T-helper 17 cell (primary cell): ENCODE measurements at regions not wholly inside any gene's neighbourhood (a gene's known extent, or its start where the extent isn't known, plus 50 kb on each side); places are given as distances from the start of the nearest gene placed in this dataset.

Source experiments
- ATAC-seq: fragments of 150-1000 bp; cut with Tn5 transposase; 2 replicates; pipeline ENCODE4 v1.10.0; 2021; ENCODE audit warnings: mild to moderate bottlenecking, moderate library complexity
- DNase-seq, 3 donors: peaks; one replicate each; pipeline versions ENCODE4 v3.0.0 to v3.0.0-alpha.2; 2020 to 2021
- H3K9me3 ChIP-seq: one replicate; pipeline ENCODE4 v1.7.0; 2013; ENCODE audit warnings: low read length, mild to moderate bottlenecking; ENCODE audit not compliant: control insufficient read depth, poor library complexity, severe bottlenecking
- H3K27ac Mint-ChIP-seq: one replicate; pipeline ENCODE4 v1.8.0; 2022; ENCODE audit warnings: mild to moderate bottlenecking, moderate library complexity, mixed read lengths
- H3K27me3 Mint-ChIP-seq: one replicate; pipeline ENCODE4 v1.8.0; 2022; ENCODE audit warnings: mixed read lengths
- H3K36me3 Mint-ChIP-seq: one replicate; pipeline ENCODE4 v1.8.0; 2022; ENCODE audit warnings: low read depth, mixed read lengths
- H3K4me1 Mint-ChIP-seq: one replicate; pipeline ENCODE4 v1.8.0; 2022; ENCODE audit warnings: mild to moderate bottlenecking, mixed read lengths
- H3K4me3 Mint-ChIP-seq: one replicate; pipeline ENCODE4 v1.8.0; 2022; ENCODE audit warnings: mild to moderate bottlenecking, moderate library complexity, mixed read lengths

DNA sequence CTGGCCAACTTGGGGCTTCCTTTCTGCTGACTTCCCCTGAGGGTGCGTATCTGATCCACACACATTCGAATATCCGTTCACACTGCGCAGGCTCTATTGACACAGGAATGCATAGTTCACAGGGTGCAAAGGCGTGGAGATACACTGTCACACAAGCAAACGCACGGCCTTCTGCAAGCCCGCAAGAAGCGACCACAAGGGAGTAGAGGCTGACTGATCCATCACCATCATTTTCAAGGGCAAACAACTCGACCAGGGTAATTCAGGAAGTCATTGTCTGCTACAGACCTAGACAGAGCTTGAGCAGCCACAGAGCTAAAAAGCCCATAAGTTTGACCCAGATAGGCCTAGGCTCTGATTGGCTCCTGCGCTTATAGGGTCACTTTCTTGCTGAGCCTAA is 392.3 kb downstream of the MN1 start:
- DNase-seq (no peak), ATAC-seq (no peak)
- Mint-ChIP-seq H3K4me3 (no peak overlapping the region), H3K36me3 (no peaks in the 10 kb centered on the region), H3K27ac (no peak overlapping the region), H3K27me3 (no peaks in the 10 kb centered on the region), H3K4me1 (no peaks in the 10 kb centered on the region)
- H3K9me3 ChIP-seq, result no peaks in the 10 kb centered on the region

DNA sequence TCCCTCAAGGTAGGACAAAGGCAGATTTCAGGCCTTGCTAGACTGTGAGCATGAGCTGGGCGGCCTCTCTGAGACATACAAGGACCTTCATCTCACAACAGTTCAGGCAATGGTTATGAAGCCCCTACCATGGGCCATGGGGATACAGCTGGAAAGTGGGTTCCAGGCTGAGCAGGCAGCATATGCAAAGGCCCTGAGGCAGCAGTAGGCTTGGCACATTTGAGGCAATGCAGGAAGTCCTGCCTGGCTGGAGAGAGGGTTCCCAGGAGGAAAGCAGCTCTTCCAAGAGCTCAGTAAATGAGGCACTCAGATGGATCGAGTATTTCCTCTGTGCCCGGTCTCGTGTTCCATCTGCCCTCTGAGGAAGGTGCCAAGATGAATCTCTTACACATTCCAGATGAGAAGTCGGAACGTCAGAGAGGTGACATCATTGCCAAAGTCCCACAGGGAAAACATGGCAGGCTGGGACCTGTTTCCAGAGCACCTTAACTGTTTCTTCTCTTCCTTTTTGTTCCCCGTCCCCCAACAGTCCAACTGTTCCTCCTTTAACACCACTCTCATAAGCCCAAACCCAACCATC is 388.6 kb downstream of the MN1 start:
- Mint-ChIP-seq H3K27ac (no peak overlapping the region), H3K4me1 (no peaks in the 10 kb centered on the region), H3K36me3 (peaks cover 4% of the 10 kb centered on the region), H3K4me3 (no peak overlapping the region), H3K27me3 (peaks cover 6% of the 10 kb centered on the region)
- ATAC-seq (no peak), DNase-seq (no peak)
- H3K9me3 ChIP-seq, result no peaks in the 10 kb centered on the region

DNA sequence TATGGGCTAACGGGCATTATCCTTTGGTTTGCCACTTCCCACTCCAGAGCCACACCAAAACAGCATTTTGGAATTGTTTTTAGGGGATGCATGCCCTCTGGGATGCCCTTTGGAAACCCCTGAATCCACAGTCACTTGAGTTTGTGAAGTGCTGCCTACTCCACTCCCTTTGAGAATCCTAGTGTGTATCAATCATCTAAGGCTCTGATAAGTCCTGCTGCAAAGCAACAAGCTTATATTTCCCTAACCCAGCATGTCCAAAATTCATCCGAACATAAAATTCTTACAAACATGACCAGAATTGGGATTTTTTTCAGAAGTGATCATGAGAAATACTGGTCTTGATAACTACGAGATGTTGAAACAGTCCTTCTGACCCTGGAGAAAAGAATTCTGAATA is 387.9 kb downstream of the MN1 start:
- H3K4me3 Mint-ChIP-seq, result no peak overlapping the region
- no peak overlapping the region for H3K27ac Mint-ChIP-seq
- no peaks in the 10 kb centered on the region for H3K4me1 Mint-ChIP-seq
- peaks cover 6% of the 10 kb centered on the region for H3K27me3 Mint-ChIP-seq
- H3K9me3 ChIP-seq, result no peaks in the 10 kb centered on the region
- ATAC-seq, result no peak
- H3K36me3 Mint-ChIP-seq, result peaks cover 4% of the 10 kb centered on the region
- DNase-seq, result no peak

DNA sequence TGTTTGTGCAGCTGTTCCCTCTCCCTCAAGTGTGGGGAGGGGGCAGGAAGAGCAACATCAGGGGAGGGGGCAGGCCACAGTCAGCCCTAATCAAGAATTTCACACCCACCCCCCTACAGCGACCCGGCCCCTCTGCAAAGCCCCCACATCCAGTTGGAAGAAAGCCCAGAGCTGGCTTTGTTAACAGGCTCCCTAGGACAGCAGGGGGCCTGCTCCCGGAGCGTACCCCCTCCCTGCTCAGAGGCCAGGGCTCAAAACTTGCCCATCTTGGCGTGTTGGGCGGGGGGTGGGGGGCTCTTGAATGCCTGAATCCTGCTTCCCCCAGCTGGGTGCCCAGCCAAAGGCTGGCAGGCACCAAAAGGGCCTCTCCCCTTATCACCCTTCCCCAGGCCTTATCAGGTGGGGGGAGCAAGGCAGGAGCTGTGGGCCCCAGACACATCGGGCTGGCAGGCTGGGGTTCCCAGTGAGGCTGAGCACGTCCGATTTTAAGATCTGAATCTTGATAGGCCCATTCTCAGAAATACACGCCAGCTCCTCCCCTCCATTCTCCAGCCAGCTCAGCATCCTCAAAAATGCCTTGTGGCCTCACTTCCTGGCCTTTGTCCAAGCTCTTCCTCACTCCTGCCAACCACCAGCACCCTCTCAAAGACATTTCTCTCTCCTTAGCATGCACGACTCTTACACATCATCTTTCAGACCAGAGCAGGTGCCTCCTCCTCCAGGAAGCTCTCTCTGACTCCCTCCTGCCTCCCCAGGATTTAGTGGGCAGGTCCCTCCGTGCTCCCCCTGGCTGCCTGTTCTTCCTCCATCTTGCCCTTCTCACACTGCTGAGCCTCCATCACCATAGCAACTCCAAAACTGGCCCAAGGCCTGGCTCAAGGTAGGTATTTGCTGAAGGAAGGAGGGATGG is 384.8 kb downstream of the MN1 start:
- Mint-ChIP-seq H3K4me1 (no peaks in the 10 kb centered on the region), H3K4me3 (no peak overlapping the region), H3K27ac (no peak overlapping the region), H3K27me3 (peaks cover 13% of the 10 kb centered on the region), H3K36me3 (peaks cover 4% of the 10 kb centered on the region)
- no peaks in the 10 kb centered on the region for H3K9me3 ChIP-seq
- ATAC-seq (no peak), DNase-seq (no peak)

DNA sequence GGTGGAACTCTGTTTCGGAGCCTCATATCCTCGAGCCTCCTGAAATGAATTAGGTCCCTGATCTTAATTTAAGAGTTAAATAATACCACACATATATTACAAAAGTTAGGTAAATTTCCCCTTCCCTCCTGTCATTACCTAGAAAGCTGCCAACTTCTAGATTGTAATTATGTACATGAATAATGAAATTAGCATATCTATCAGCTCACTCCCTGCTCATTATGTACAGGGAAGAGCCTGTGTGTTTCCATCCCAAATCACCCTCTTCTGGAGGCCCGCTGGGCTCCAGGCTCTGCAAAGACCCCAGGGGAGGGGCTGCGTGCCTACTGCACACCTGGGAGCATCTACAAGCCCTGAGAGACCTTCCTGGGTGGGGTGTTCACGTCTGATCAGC is 384.1 kb downstream of the MN1 start:
- no peaks in the 10 kb centered on the region for H3K4me1 Mint-ChIP-seq
- peaks cover 13% of the 10 kb centered on the region for H3K27me3 Mint-ChIP-seq
- no peak overlapping the region for H3K4me3 Mint-ChIP-seq
- H3K36me3 Mint-ChIP-seq, result peaks cover 4% of the 10 kb centered on the region
- DNase-seq, result no peak
- no peaks in the 10 kb centered on the region for H3K9me3 ChIP-seq
- ATAC-seq, result no peak
- H3K27ac Mint-ChIP-seq, result no peak overlapping the region

DNA sequence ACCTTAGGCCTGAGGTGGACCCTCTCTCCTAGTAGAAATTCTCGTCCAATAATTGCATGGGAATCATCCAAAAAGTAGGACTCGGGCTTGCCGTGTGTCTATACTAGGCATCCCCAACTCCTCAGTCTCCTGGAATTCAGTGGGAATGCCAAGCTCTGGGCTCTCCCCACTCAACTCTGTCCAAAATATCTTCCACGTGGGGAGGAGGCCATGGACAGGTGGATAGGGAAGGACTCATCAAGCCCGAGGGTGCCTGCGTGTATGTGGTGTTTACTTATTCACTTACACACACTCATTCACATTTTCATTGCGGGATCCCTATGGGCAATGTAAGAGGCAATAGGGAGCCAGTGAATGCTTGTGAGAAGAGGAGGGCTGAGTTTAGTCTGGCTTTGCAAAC is 383.3 kb downstream of the MN1 start:
- H3K27ac Mint-ChIP-seq, result no peak overlapping the region

DNA sequence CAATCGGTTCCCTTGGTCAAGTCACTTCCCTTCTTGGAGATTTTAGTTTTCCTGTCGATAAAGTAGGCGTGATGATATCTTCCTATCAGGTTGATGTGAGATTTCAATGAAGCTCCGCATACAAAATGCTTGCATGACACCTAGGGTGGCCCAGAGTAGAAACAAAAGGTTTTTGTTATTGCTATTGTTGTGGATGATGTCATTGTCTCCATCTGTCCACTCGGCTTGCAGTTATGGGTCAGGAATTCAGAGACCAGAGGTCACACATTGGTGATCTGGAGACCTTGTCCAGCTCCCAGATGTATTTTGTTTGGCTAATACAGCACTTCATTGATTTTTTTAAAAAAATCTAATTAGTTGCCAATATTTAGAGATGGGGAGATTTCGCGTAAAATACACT is 382.1 kb downstream of the MN1 start:
- Mint-ChIP-seq H3K36me3 (peaks cover 4% of the 10 kb centered on the region), H3K27me3 (peaks cover 13% of the 10 kb centered on the region), H3K4me1 (no peaks in the 10 kb centered on the region), H3K27ac (no peak overlapping the region), H3K4me3 (no peak overlapping the region)
- ATAC-seq (no peak), DNase-seq (no peak)
- no peaks in the 10 kb centered on the region for H3K9me3 ChIP-seq

More for the DNA sequence above, 383.3 kb downstream of the MN1 start:
- Mint-ChIP-seq H3K4me3 (no peak overlapping the region), H3K4me1 (no peaks in the 10 kb centered on the region), H3K36me3 (peaks cover 4% of the 10 kb centered on the region), H3K27me3 (peaks cover 13% of the 10 kb centered on the region)
- H3K9me3 ChIP-seq, result no peaks in the 10 kb centered on the region
- ATAC-seq, result no peak
- no peak for DNase-seq

DNA sequence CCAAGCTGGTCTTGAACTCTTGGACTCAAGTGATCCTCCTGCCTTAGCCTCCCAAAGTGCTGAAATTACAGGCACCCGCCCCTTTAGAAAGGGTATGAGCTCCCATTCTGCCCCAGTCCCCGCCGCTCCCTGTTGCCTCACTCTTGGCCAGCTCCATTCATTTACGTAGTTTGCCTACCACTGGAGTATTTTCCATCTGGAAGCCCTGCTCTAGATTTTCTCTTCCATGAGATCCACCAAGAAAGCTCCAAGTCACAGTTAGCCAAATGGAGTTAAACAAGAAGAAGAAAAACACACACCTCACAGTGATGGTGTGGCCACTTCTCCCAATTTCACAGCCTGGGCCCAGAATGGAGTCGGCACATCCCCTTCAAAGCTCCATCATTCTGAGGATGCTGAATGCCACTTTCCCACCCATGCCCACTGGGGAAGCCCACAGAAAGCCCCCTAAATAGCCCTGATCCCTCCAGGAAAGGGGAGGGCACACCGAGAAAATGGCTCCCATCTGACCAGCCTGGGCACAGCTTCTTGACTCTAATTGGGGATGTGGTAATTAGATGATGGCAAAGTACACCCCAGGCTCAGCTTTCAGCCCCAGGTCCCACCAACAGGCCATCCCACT is 381.2 kb downstream of the MN1 start:
- no peak for ATAC-seq
- no peak for DNase-seq
- no peaks in the 10 kb centered on the region for H3K9me3 ChIP-seq
- Mint-ChIP-seq H3K36me3 (peaks cover 4% of the 10 kb centered on the region), H3K4me1 (no peaks in the 10 kb centered on the region), H3K4me3 (no peak overlapping the region), H3K27me3 (peaks cover 13% of the 10 kb centered on the region), H3K27ac (no peak overlapping the region)

DNA sequence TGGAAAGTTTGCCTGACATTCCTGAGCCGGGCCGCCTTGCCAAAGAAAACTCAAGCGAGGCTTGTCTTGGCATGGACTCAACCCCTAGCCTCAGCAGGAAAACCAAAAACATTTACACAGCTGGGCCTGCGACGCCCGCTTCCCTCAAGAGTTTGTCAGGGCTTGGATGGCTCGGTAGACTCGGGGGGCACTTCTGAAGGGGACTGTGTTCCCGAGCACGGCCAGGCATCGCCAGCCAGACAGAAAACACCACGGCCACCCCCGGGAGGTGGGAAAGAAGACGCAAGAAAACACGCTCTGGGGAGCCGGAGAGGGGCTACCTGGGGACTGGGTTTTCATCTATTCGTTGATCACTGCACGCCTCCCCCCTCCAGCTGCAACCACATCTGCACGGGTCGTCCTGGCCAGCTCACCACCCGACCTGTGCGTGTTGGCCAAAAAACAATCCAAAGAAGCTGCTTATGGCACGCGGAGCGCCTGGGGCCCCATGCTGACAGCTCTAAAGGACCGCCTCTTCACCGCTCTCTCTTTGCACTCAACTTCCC is 380.7 kb downstream of the MN1 start:
- H3K27ac Mint-ChIP-seq, result no peak overlapping the region
- no peaks in the 10 kb centered on the region for H3K9me3 ChIP-seq
- ATAC-seq (no peak), DNase-seq (no peak)
- peaks cover 12% of the 10 kb centered on the region for H3K27me3 Mint-ChIP-seq
- peaks cover 4% of the 10 kb centered on the region for H3K36me3 Mint-ChIP-seq
- H3K4me1 Mint-ChIP-seq, result no peaks in the 10 kb centered on the region
- H3K4me3 Mint-ChIP-seq, result no peak overlapping the region

DNA sequence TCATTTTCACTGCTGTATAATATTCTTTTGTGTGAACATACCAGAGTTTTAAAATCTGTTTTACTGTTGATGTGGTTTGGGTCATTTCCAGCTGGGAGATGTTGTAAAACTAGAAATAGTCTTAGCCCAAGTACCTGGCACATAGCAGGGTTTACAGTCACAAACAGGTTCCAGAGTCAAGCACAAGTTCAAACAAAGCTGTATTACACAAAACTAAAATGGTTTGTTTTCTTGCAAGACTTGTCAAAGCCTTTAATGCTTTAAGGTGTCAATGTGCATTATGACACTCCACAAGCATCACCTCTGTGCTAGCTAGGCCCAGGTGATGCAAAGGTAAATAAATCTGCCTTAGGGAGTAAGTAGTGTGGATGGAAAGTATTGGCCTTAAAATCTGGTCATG is 379.1 kb downstream of the MN1 start:
- Mint-ChIP-seq H3K27me3 (peaks cover 8% of the 10 kb centered on the region), H3K4me3 (no peak overlapping the region), H3K4me1 (no peaks in the 10 kb centered on the region), H3K36me3 (no peaks in the 10 kb centered on the region), H3K27ac (no peak overlapping the region)
- ATAC-seq, result no peak
- no peaks in the 10 kb centered on the region for H3K9me3 ChIP-seq
- DNase-seq, result no peak

DNA sequence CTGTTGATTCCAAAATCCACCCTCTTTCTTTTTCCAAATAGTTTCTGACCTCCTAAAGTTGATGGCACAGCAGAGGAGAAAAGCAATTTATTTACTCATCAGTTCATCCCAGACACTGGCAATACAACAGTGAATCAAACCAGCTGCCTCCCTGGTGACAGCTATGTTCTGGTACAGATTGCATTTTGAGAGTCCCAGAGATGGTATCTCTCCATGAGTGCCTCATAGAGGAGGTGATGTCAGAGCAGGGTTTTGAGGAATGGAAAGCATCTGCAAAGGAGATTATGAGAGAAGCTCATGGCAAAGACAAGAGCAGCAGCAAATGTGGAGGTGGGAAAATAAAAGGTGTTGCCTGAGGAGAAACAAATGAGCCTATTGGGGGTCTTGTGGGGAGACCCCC is 377.2 kb downstream of the MN1 start:
- H3K27me3 Mint-ChIP-seq, result peaks cover 8% of the 10 kb centered on the region
- no peak overlapping the region for H3K27ac Mint-ChIP-seq
- H3K36me3 Mint-ChIP-seq, result no peaks in the 10 kb centered on the region
- ATAC-seq (no peak), DNase-seq (no peak)
- no peaks in the 10 kb centered on the region for H3K4me1 Mint-ChIP-seq
- H3K9me3 ChIP-seq, result no peaks in the 10 kb centered on the region
- no peak overlapping the region for H3K4me3 Mint-ChIP-seq

DNA sequence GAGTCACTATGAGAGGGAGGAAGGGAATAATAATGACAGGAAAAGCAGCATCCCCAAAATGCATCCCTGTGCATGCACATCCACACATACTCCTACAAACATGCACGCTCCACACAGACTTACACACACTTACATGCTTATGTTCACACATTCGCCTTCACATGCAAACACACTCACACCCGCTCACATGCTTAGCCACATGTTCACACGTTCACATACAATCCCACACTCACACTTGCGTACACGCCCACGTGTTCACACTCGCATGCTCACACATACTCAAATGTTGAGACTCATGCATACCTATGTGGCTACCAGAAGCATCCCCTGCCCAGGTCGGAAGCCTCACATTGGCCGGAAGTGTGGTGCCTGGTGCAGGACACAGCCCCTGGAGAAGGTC is 372.1 kb downstream of the MN1 start:
- no peak for ATAC-seq
- H3K9me3 ChIP-seq, result no peaks in the 10 kb centered on the region
- Mint-ChIP-seq H3K27me3 (no peaks in the 10 kb centered on the region), H3K4me3 (no peak overlapping the region), H3K4me1 (no peaks in the 10 kb centered on the region), H3K27ac (no peak overlapping the region), H3K36me3 (no peaks in the 10 kb centered on the region)
- DNase-seq, result no peak

DNA sequence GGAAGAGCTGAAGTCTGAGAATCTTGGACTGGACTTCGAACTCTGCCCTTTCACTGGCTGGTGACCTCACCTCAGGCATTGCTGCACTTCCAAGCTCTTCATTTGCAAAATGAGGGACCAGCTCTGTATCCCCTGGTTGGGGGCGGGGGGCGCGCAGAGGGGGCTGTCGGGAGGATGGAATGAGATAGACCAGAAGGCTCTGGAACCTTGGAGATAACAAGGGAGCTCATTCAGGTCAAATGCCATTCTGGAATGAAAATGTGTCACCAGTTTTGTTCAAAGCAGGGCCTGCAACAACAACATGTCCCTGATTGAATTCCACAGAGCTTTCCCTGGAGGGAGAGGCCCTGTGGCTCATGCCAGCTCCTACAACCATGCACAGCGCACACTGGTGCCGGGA is 370.5 kb downstream of the MN1 start:
- no peak overlapping the region for H3K4me3 Mint-ChIP-seq
- no peaks in the 10 kb centered on the region for H3K9me3 ChIP-seq
- H3K27me3 Mint-ChIP-seq, result no peaks in the 10 kb centered on the region
- no peaks in the 10 kb centered on the region for H3K4me1 Mint-ChIP-seq
- no peaks in the 10 kb centered on the region for H3K36me3 Mint-ChIP-seq
- no peak overlapping the region for H3K27ac Mint-ChIP-seq
- no peak for DNase-seq
- no peak for ATAC-seq
